Suprapubic skin (tissue), 4 donors: ENCODE measurements at regions not wholly inside any gene's neighbourhood (a gene's known extent, or its start where the extent isn't known, plus 50 kb on each side); places are given as distances from the start of the nearest gene placed in this dataset.

Experiments used
- DNase-seq, 2 donors: peaks; one replicate each; pipeline ENCODE4 v3.0.0-alpha.2; 2019; ENCODE audit warnings: low spot score in 2 of 2
- H3K27ac ChIP-seq: fragments of 200-600 bp; sonication (generic); one replicate; pipeline ENCODE4 v1.5.1; 2019
- H3K27me3 ChIP-seq: fragments of 200-600 bp; sonication (generic); one replicate; pipeline ENCODE4 v1.5.1; 2019
- H3K36me3 ChIP-seq: fragments of 200-600 bp; sonication (generic); one replicate; pipeline ENCODE4 v1.5.1; 2019
- H3K4me1 ChIP-seq: fragments of 200-600 bp; sonication (generic); one replicate; pipeline ENCODE4 v1.5.1; 2019
- H3K4me3 ChIP-seq: fragments of 200-600 bp; sonication (generic); one replicate; pipeline ENCODE4 v1.5.1; 2019; ENCODE audit warnings: mild to moderate bottlenecking
- H3K9me3 ChIP-seq: fragments of 200-600 bp; sonication (generic); one replicate; pipeline ENCODE4 v1.5.1; 2019
- CTCF ChIP-seq, 2 donors: fragments of 200-600 bp in 1 of 2; fragments of 450-650 bp in 1 of 2; sonication (generic) in 1 of 2; IDR thresholded peaks; one replicate each; pipeline ENCODE4 v1.5.1; 2016 to 2019; ENCODE audit warnings: antibody characterized with exemption in 2 of 2, mild to moderate bottlenecking in 1 of 2, moderate library complexity in 1 of 2
- EP300 ChIP-seq: sonication (generic); formaldehyde crosslinking; IDR thresholded peaks from one replicate; pipeline ENCODE4 v1.6.1; 2017; ENCODE audit warnings: antibody characterized with exemption
- POLR2A ChIP-seq, 2 donors: fragments of 450-650 bp; IDR thresholded peaks; one replicate each; pipeline ENCODE4 v1.6.1; 2017; ENCODE audit warnings: antibody characterized with exemption in 2 of 2, mild to moderate bottlenecking in 2 of 2, moderate library complexity in 2 of 2
- POLR2AphosphoS5 ChIP-seq, 3 donors: sonication (generic); formaldehyde crosslinking; IDR thresholded peaks; one replicate each; pipeline ENCODE4 v1.6.1; 2017; ENCODE audit warnings: antibody characterized with exemption in 3 of 3
- WGBS: methylation state at CpG from one replicate; pipeline ENCODE4 v1.1.5; 2018; 5-methylcytosine and 5-hydroxymethylcytosine counted together

- no peaks in the 10 kb centered on the region for H3K36me3 ChIP-seq
- H3K9me3 ChIP-seq, result no peaks in the 10 kb centered on the region
- no peaks in the 10 kb centered on the region for H3K27me3 ChIP-seq
- H3K4me1 ChIP-seq, result peaks cover 7% of the 10 kb centered on the region
- H3K4me3 ChIP-seq, result no peak overlapping the region
- TF ChIP-seq POLR2A (IDR thresholded peaks at IDR 0.05) (no peak), CTCF (IDR thresholded peaks at IDR 0.05) (no peak)
- no peak overlapping the region for H3K27ac ChIP-seq
- DNase-seq, result no peak
- WGBS, result 91% methylated on average over 5 of the region's 5 CpGs
Measured at GRCh38 chr13:89899302-89900103, 1448.0 kb upstream of the MIR17HG start.

GRCh38 chr13:89900104-89900765 lies 1447.3 kb upstream of the MIR17HG start:
- Histone ChIP-seq H3K27me3 (no peaks in the 10 kb centered on the region), H3K9me3 (no peaks in the 10 kb centered on the region), H3K27ac (no peak overlapping the region), H3K36me3 (no peaks in the 10 kb centered on the region), H3K4me3 (no peak overlapping the region), H3K4me1 (peaks cover 7% of the 10 kb centered on the region)
- no peak for DNase-seq
- 32% methylated on average over 5 of the region's 5 CpGs for WGBS
- no peak for TF ChIP-seq EP300
- TF ChIP-seq POLR2A (IDR thresholded peaks at IDR 0.05), result no peak
- TF ChIP-seq POLR2AphosphoS5 (IDR thresholded peaks at IDR 0.05), result no peak
- no peak for TF ChIP-seq CTCF (IDR thresholded peaks at IDR 0.05)

GRCh38 chr13:89902223-89902622 lies 1445.3 kb upstream of the MIR17HG start:
- Histone ChIP-seq H3K27ac (no peak overlapping the region), H3K36me3 (no peaks in the 10 kb centered on the region), H3K4me3 (no peak overlapping the region), H3K4me1 (peaks cover 7% of the 10 kb centered on the region), H3K9me3 (no peaks in the 10 kb centered on the region), H3K27me3 (no peaks in the 10 kb centered on the region)
- DNase-seq, result no peak
- TF ChIP-seq POLR2A (IDR thresholded peaks at IDR 0.05), result no peak
- TF ChIP-seq POLR2AphosphoS5 (IDR thresholded peaks at IDR 0.05), result no peak
- no peak for TF ChIP-seq CTCF (IDR thresholded peaks at IDR 0.05)
- TF ChIP-seq EP300, result no peak

GRCh38 chr13:89903115-89903514 lies 1444.4 kb upstream of the MIR17HG start:
- H3K9me3 ChIP-seq, result no peaks in the 10 kb centered on the region
- H3K27ac ChIP-seq, result no peak overlapping the region
- peaks cover 7% of the 10 kb centered on the region for H3K4me1 ChIP-seq
- no peak for TF ChIP-seq POLR2AphosphoS5 (IDR thresholded peaks at IDR 0.05)
- no peak for TF ChIP-seq POLR2A (IDR thresholded peaks at IDR 0.05)
- TF ChIP-seq CTCF (IDR thresholded peaks at IDR 0.05), result no peak
- no peak for TF ChIP-seq EP300
- no peak overlapping the region for H3K4me3 ChIP-seq
- DNase-seq, result no peak
- H3K36me3 ChIP-seq, result no peaks in the 10 kb centered on the region
- no peaks in the 10 kb centered on the region for H3K27me3 ChIP-seq
- 89% methylated on average over 2 of the region's 2 CpGs for WGBS

GRCh38 chr13:89910166-89910565 lies 1437.3 kb upstream of the MIR17HG start:
- DNase-seq, result no peak
- Histone ChIP-seq H3K36me3 (no peaks in the 10 kb centered on the region), H3K4me3 (no peak overlapping the region), H3K27ac (no peak overlapping the region), H3K4me1 (no peaks in the 10 kb centered on the region), H3K27me3 (no peaks in the 10 kb centered on the region), H3K9me3 (no peaks in the 10 kb centered on the region)
- 91% methylated on average over 8 of the region's 12 CpGs for WGBS
- TF ChIP-seq CTCF (IDR thresholded peaks at IDR 0.05) (no peak), EP300 (no peak), POLR2A (IDR thresholded peaks at IDR 0.05) (no peak), POLR2AphosphoS5 (IDR thresholded peaks at IDR 0.05) (no peak)
